Keratinocyte (primary cell): ENCODE measurements at regions not wholly inside any gene's neighbourhood (a gene's known extent, or its start where the extent isn't known, plus 50 kb on each side); places are given as distances from the start of the nearest gene placed in this dataset.

Source experiments
- DNase-seq: peaks from one replicate; pipeline ENCODE4 v3.0.0-alpha.2; 2011; ENCODE audit warnings: low read depth, missing footprints, low spot score
- FAIRE-seq: peaks from 2 replicates; lab custom pipeline; 2011; peaks lifted over from hg19 to GRCh38; lab: Jason Lieb, UNC
- H2AFZ ChIP-seq: 2 replicates; pipeline ENCODE4 v1.6.0; 2012; ENCODE audit warnings: low read length, control low read depth, inconsistent platforms; ENCODE audit not compliant: control insufficient read depth
- H3K27ac ChIP-seq: 2 replicates; pipeline ENCODE4 v1.5.1; 2011; ENCODE audit warnings: low read length; ENCODE audit not compliant: control insufficient read depth, insufficient read depth
- H3K27me3 ChIP-seq: 3 replicates; pipeline ENCODE4 v1.6.0; 2011; ENCODE audit warnings: low read length; ENCODE audit not compliant: control insufficient read depth, insufficient read depth; ENCODE audit errors: extremely low read depth
- H3K36me3 ChIP-seq, 2 experiments: 2 replicates in 1 of 2; 3 replicates in 1 of 2; pipeline ENCODE4 v1.5.1; 2011; ENCODE audit warnings: low read length in 2 of 2, mild to moderate bottlenecking in 1 of 2; ENCODE audit not compliant: control insufficient read depth in 2 of 2, insufficient read depth in 2 of 2; ENCODE audit errors: extremely low read depth in 1 of 2
- H3K4me1 ChIP-seq: 3 replicates; pipeline ENCODE4 v1.5.1; 2011; ENCODE audit warnings: low read length; ENCODE audit not compliant: control insufficient read depth, insufficient read depth; ENCODE audit errors: extremely low read depth
- H3K4me2 ChIP-seq: 3 replicates; pipeline ENCODE4 v1.6.0; 2011; ENCODE audit warnings: low read depth, low read length; ENCODE audit not compliant: control insufficient read depth, insufficient read depth; ENCODE audit errors: extremely low read depth
- H3K4me3 ChIP-seq, 3 experiments: fragments of 200-600 bp in 1 of 3; sonication (generic) in 1 of 3; 2 replicates in 2 of 3; 3 replicates in 1 of 3; pipeline ENCODE4 v1.5.1; 2011 to 2016; ENCODE audit warnings: low read length in 3 of 3, mild to moderate bottlenecking in 3 of 3, control low read depth in 2 of 3, inconsistent platforms in 1 of 3, low read depth in 1 of 3, mixed read lengths in 1 of 3, mixed run types in 1 of 3, moderate library complexity in 1 of 3; ENCODE audit not compliant: control insufficient read depth in 2 of 3, insufficient read depth in 2 of 3; ENCODE audit errors: extremely low read depth in 1 of 3
- H3K79me2 ChIP-seq: 2 replicates; pipeline ENCODE4 v1.6.0; 2012; ENCODE audit warnings: low read length; ENCODE audit not compliant: control insufficient read depth, insufficient read depth
- H3K9ac ChIP-seq: 3 replicates; pipeline ENCODE4 v1.6.0; 2011; ENCODE audit warnings: low read length; ENCODE audit not compliant: control insufficient read depth, insufficient read depth; ENCODE audit errors: extremely low read depth
- H3K9me1 ChIP-seq: 3 replicates; pipeline ENCODE4 v1.6.0; 2011; ENCODE audit warnings: low read length; ENCODE audit not compliant: control insufficient read depth, insufficient read depth; ENCODE audit errors: extremely low read depth
- H3K9me3 ChIP-seq: 2 replicates; pipeline ENCODE4 v1.5.1; 2012; ENCODE audit warnings: low read depth, low read length; ENCODE audit not compliant: control insufficient read depth
- H4K20me1 ChIP-seq: 3 replicates; pipeline ENCODE4 v1.6.0; 2011; ENCODE audit warnings: low read length; ENCODE audit not compliant: control insufficient read depth, insufficient read depth; ENCODE audit errors: extremely low read depth
- CTCF ChIP-seq, 3 experiments: IDR thresholded peaks in 1 of 3; conservative IDR thresholded peaks in 1 of 3; optimal IDR thresholded peaks in 1 of 3; 2 replicates in 2 of 3; 3 replicates in 1 of 3; pipeline versions ENCODE3 to v1.5.1; 2011; ENCODE audit warnings: low read length in 3 of 3, mild to moderate bottlenecking in 3 of 3, moderate library complexity in 2 of 3, control low read depth in 1 of 3, inconsistent platforms in 1 of 3; ENCODE audit not compliant: insufficient read depth in 2 of 3; ENCODE audit errors: extremely low read depth in 1 of 3
- EZH2 ChIP-seq: IDR thresholded peaks from one replicate; pipeline ENCODE4 v1.6.1; 2012; ENCODE audit warnings: inconsistent platforms, mild to moderate bottlenecking, low read length, moderate library complexity
- dilution Hi-C: fragments of 300-500 bp; cut with MboI; formaldehyde crosslinking; loops from one replicate; pipeline ENCODE4 v1.7.0; 2020; ENCODE audit warnings: low sequenced_read_pairs; ENCODE audit not compliant: extremely low pct_ligation_motif_present

DNA sequence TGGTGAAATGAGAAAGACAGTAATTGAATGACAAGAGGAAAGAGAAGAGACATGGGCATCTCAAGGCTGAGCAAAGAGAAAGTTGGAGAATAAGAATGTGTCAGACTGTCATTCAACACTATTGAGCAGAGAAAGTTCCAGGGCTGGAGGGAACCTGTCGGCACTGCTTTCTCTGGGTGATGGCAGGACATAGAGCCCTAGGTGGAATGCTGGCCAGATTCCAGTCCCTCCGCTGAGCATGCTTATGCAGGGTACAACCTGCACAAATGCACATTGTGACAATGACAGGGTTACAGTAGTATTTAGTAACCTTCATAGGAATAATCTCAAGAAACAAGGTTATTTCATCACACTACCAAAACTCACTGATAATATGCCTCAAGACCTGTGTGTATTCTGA is 582.8 kb downstream of the ADCYAP1 start:
- H3K27me3 ChIP-seq: no peaks in the 10 kb centered on the region
- no peaks in the 10 kb centered on the region for H4K20me1 ChIP-seq
- FAIRE-seq: no peak
- H3K36me3 ChIP-seq: no peaks in the 10 kb centered on the region
- H3K79me2 ChIP-seq: no peaks in the 10 kb centered on the region
- no peak overlapping the region for H3K4me2 ChIP-seq
- no peak overlapping the region for H3K9ac ChIP-seq
- no peak overlapping the region for H3K27ac ChIP-seq
- H3K9me3 ChIP-seq: no peaks in the 10 kb centered on the region
- no peak for DNase-seq
- TF ChIP-seq EZH2 (no peak), CTCF (optimal IDR thresholded peaks at IDR 0.05 in 1 of 3, IDR thresholded peaks at IDR 0.05 in 1 of 3, conservative IDR thresholded peaks at IDR 0.05 in 1 of 3; ENCODE audit: extremely low read depth in 1 of 3, insufficient read depth in 2 of 3, low read length in 3 of 3) (no peak)
- no peaks in the 10 kb centered on the region for H3K4me1 ChIP-seq
- no peak overlapping the region for H3K4me3 ChIP-seq
- no peak overlapping the region for H2AFZ ChIP-seq
- dilution Hi-C loops: no loop called here
- H3K9me1 ChIP-seq: no peaks in the 10 kb centered on the region

DNA sequence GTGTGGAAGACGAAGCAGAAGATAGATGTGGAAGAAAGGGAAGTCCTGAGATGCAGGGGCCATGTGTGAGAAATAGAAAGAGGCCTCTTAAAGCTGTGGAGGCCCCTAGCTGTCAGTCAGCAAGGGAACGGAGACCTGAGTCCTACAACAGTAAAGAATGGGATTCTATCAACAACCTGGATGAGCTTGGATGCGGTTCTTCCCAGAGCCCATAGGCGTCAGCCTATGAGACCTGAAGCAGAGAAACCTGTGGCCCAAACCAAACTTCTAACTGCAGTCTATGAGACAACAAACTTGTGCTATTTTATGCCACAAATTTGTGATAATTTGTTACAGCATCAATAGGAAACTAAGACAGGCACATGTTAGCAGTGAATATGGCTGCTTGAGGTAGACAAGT is 583.7 kb downstream of the ADCYAP1 start:
- Histone ChIP-seq H2AFZ (no peak overlapping the region), H3K9me1 (no peaks in the 10 kb centered on the region), H4K20me1 (no peaks in the 10 kb centered on the region), H3K4me1 (no peaks in the 10 kb centered on the region), H3K9ac (no peak overlapping the region), H3K27me3 (no peaks in the 10 kb centered on the region), H3K36me3 (no peaks in the 10 kb centered on the region), H3K9me3 (no peaks in the 10 kb centered on the region), H3K79me2 (no peaks in the 10 kb centered on the region), H3K4me3 (no peak overlapping the region), H3K4me2 (no peak overlapping the region), H3K27ac (no peak overlapping the region)
- TF ChIP-seq CTCF (optimal IDR thresholded peaks at IDR 0.05 in 1 of 3, IDR thresholded peaks at IDR 0.05 in 1 of 3, conservative IDR thresholded peaks at IDR 0.05 in 1 of 3; ENCODE audit: extremely low read depth in 1 of 3, insufficient read depth in 2 of 3, low read length in 3 of 3) (no peak), EZH2 (no peak)
- no peak for FAIRE-seq
- dilution Hi-C loops: no loop called here
- no peak for DNase-seq
